CD4-positive, alpha-beta T cell treated with Interleukin-15 for 1 hour (primary cell): ENCODE measurements at regions not wholly inside any gene's neighbourhood (a gene's known extent, or its start where the extent isn't known, plus 50 kb on each side); places are given as distances from the start of the nearest gene placed in this dataset.
"Not testable (repeated sequence)": the region's sequence is repeated elsewhere in the genome, so short reads cannot be mapped to it uniquely, and the experiment has no call there.

Source experiments
- DNase-seq: peaks from one replicate; pipeline ENCODE4 v3.0.0-alpha.2; 2020

DNA sequence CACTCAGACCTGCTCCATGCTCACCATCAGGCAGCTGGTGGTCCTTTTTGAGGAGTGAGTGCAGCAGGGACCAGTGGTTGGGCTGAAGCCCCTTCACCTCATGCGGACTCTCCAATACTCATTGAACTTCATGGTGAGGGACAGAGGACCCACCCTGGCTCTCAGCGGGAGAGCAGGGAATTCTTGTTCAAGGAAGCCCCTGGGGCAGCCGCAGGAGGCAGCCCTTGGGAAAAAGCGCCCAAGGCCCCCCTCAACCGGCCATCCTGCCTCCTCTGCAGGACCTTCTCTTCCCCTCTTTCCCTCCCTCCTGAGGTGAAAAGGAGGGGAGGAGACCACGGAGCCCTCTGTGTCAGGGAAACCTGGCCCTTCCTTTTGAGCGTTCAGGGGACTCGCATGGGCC is 4510.9 kb upstream of the OR11H1 start:
- DNase-seq, result not testable (repeated sequence)

DNA sequence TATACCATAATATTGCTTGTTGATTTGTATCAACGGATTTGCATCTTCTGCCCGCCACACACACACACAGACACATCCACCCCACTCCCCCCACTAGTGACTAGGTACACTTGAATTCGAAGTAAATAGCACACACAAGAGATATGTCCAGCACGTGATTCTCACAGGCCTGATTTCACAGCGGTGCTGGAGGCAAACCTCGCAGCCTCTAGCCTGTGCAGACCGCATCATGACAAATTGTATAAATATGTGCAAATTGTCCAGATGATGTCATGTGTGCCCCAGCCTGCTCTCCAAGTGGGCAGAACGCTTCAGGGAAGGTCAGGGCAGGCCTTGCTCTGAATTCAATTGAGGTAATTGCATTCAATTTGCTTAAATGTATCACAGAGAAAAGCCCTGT is 4507.5 kb upstream of the OR11H1 start:
- DNase-seq, result not testable (repeated sequence)

DNA sequence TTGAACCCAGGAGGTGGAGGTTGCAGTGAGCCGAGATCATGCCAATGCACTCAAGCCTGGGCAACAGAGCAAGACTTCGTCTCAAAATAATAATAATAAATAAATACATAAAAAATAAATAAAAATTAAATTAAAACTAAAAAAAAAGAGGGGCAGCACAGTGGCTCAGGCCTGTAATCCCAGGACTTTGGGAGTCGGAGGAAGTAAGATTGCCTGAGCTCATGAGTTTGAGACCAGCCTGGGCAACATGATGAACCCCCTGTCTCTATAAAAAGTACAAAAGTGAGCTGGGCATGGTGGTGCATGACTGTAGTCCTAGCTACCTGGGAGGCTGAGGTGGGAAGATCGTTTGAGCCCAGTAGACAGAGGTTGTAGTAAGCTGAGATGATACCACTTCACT is 4501.5 kb upstream of the OR11H1 start:
- not testable (repeated sequence) for DNase-seq

DNA sequence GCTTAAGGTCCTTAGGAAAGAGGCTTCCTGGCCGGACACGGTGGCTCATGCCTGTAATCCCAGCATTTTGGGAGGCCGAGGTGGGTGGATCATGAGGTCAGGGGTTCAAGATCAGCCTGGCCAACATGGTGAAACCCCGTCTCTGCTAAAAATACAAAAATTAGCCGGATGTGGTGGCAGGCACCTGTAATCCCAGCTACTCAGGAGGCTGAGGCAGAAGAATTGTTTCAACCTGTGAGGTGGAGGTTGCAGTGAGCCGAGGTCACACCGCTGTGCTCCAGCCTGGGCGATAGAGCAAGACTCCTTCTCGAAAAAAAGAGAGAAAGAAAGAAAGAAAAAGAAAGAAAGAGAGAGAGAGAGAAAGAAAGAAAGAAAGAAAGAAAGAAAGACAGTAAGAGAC is 4500.9 kb upstream of the OR11H1 start:
- DNase-seq, result not testable (repeated sequence)

DNA sequence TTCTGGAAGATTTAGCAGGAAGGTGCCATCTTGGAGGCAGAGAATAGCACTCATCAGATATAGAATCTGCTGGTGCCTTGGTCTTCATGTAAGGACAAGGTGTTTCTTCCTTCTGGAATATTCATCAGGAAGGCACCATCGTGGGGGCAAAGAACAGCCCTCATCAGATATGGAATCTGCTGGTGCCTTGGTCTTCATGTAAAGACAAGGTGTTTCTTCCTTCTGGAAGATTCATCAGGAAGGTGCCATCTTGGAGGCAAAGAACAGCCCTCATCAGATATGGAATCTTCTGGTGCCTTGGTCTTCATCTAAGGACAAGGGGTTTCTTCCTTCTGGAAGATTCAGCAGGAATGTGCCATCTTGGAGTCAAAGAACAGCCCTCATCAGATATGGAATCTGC is 4500.5 kb upstream of the OR11H1 start:
- DNase-seq, result not testable (repeated sequence)

DNA sequence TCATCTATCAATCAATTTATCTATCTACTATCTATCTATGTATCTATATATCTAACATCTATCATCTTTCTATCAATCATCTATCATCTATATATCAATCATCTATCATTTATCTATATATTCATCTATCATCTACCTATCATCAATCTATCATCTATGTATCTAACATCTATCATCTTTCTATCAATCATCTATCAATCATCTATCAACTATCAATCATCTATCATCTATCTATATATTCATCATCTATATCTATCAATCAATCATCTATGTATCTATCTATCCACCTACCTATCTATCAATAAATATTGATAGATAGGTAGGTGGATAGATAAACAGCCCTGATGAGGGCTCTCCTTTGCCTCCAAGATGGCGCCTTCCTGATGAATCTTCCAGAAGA is 4499.8 kb upstream of the OR11H1 start:
- DNase-seq, result not testable (repeated sequence)

DNA sequence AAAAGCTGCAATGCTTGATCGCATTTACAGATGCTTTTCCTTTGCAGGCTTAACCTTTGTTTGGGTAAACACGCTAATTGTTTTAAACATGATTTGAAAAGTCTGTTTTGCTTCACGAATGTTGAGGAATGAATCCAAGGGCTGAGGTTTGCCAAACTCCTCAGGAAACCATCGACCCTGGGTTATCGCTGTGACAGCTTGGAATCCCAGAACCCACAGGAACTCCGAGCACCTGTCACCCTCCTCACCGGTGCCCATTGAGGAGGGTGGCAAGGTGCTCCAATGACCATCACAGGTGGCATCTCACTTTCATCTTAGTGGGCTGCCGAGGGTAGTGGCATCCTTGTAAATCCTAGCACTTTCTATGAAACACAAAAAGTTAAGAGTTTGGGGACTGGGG is 4498.5 kb upstream of the OR11H1 start:
- peak; percentile 29 for DNase-seq

DNA sequence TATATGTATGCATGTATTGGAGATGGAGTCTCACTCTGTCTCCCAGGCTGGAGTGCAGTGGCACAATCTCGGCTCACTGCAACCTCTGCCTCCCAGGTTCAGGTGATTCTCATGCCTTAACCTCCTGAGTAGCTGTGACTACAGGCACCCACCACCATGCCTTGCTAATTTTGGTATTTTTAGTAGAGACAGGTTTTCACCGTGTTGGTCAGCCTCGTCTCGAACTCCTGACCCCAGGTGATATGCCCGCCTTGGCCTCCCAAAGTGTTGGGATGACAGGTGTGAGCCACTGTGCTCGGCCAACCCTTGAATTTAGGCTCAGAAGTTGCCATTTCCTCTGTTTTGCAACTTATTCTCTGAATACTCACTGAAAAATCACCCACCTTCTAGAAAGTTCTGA is 4498.0 kb upstream of the OR11H1 start:
- not testable (repeated sequence) for DNase-seq

DNA sequence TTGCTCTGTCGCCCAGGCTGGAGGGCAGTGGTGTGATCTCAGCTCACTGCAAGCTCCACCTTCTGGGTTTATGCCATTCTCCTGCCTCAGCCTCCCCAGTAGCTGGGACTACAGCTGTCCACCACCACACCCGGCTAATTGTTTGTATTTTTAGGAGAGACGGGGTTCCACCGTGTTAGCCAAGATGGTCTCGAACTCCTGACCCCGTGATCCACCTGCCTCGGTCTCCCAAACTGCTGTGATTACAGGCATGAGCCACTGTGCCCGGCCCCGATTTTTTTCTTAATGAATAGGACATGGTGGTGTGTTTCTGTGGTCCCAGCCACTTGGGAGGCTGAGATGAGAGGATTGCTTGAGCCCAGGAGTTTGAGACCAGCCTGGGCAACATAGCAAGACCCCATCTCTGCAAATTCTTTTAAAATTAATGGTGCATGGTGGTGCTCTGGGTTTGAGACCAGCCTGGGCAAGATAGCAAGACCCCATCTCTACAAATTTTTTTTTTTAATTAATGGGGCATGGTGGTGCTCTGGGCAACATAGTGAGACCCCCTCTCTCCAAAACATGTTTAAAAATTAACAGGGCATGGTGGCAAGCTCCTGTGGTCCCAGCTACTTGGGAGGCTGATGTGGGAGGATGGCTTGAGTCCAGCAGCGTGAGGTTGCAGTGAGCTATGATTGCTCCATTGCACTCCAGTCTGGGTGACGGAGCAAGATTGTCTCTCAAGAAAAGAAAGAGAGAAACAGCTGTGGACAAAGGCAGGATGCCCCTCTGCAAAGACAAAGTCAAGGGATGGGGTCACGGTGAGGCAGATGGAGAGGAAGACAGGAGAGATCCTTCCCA is 4497.2 kb upstream of the OR11H1 start:
- DNase-seq, result peak; percentile 20

DNA sequence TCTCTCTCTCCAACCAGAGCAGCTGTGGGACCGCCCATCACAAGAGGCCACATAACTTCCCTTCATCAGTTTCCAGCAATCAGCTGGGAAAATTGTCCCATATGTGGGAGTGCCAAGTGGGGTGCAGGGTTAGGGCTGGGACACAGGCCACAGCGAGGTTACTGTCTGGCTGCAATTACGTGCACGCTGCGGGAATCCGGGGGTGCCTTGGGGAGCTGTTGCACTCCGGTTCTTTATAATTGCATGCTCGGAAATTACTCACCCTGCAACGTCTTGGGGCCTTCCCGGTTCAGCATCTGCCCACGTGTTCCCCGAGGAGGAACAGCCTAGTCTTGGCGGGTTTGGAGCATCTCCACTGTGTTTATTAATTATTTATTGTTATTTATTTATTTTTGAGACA is 4495.9 kb upstream of the OR11H1 start:
- not testable (repeated sequence) for DNase-seq

DNA sequence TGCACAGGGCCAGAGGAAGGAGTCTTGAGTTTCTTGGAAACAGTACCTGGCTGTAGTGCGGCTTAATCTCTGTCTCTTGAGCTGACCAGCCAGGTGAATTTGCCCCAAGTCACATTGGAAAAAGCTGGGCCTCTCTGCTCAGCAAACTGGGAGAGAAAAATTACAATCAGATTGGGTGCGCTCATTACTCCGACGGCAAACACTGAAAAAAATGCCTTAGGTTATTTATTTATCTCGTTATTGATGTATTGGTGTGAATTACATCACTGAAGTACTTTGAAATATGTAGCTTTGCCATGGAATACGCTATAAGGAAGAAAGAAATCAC is 4493.4 kb upstream of the OR11H1 start:
- not testable (repeated sequence) for DNase-seq

DNA sequence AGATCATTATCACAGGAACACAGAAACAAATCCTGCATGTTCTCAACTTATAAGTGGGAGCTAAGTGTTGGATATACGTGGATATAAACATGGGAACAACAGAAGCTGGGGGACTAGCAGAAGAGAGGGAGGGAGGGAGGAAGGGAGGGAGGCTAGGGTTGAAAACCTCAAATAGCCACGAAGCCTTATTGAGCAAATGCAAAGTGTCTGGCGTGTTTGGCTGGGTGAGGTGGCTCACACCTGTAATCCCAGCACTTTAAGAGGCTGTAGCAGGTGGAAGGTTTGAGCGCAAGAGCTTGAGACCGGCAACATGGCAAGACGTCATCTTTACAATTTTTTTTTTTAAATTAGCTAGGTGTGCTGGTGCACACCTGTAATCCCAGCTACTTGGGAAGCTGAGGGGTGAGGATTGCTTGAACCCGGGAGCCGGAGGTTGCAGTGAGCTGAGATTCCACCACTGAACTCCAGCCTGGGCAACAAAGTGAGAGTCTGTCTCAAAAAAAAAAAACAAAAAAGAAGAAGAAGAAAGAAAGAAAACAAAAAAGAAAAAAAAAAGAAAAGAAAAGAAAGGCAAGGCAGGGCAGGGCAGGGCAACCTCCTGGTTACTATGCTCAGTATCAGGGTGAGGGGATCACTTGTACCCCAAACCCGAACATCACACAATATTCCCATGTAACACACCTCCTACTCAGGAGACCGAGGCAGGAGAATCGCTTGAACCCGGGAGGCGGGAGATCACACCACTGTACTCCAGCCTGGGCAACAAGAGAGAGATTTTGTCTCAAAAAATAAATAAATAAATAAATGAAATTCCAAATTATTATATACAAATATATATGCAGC is 4492.7 kb upstream of the OR11H1 start:
- not testable (repeated sequence) for DNase-seq

DNA sequence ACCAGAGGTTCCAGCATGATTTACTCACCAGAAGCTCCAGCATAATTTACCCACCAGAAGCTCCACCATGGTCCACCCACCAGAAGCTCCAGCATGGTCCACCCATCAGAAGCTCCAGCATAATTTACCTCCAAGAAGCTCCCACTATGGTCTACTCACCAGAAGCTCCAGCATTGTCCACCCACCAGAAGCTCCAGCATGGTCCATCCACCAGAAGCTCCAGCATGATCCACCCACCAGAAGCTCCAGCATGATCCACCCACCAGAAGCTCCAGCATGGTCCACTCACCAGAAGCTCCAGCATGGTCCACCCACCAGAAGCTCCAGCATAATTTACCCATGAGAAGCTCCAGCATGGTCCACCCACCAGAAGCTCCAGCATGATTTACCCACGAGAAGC is 4490.7 kb upstream of the OR11H1 start:
- not testable (repeated sequence) for DNase-seq

DNA sequence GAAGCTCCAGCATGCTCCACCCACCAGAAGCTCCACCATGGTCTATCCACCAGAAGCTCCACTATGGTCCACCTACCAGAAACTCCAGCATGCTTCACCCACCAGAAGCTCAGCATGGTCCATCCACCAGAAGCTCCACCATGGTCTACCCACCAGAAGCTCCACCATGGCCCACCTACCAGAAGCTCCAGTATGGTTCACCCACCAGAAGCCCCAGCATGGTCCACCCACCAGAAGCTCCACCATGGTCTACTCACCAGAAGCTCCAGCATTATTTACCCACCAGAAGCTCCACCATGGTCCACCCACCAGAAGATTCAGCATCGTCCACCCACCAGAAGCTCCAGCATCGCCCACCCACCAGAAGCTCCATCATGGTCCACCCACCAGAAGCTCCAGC is 4490.2 kb upstream of the OR11H1 start:
- DNase-seq, result not testable (repeated sequence)

DNA sequence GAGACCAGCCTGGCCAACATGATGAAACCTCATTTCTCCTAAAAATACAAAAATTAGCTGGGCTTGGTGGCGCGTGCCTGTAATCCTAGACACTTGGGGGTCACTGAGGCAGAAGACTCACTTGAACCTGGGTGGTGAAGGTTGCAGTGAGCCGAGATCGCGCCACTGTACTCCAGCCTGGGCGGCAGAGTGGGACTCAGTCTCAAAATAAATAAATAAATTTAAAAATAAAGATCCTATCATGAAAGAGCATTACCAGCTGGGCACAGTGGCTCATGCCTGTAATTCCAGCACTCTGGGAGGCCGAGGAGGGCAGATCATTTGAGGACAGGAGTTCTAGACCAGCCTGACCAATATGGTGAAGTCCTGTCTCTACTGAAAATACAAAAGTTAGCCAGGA is 4489.2 kb upstream of the OR11H1 start:
- peak; percentile 19 for DNase-seq

DNA sequence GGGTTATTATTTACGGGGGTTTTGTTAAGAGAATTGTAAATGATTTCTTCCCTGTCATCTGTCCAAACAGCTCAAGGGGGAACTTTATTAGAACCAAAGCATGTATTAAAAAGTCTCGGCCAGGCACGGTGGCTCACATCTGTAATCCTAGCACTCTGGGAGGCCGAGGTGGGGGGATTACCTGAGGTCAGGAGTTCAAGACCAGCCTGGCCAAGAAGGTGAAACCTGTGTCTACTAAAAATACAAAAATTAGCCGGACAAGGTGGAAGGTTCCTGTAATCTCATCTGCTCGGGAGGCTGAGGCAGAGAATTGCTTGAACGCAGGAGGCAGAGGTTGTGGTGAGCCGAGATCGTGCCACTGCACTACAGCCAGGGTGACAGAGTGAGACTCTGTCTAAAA is 4486.6 kb upstream of the OR11H1 start:
- DNase-seq, result not testable (repeated sequence)

DNA sequence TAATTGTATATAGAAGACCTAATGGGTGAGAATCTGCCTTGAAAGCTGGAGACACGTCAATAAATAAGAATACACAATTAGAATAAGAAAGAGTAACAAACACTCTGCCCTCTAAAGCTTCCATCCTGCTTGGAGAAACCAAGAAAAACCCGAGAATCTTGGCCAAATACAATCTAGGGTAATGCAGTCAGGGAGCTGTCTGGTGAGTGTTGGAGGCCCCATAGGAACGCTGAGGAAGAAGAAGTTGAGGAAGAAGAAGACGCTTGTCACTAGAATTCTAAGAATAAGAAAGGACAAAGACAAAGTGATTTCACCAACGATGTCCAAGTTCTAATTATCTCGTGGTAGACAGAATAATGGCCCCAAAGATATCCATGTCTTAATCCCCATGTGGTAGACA is 4485.9 kb upstream of the OR11H1 start:
- DNase-seq, result no peak

DNA sequence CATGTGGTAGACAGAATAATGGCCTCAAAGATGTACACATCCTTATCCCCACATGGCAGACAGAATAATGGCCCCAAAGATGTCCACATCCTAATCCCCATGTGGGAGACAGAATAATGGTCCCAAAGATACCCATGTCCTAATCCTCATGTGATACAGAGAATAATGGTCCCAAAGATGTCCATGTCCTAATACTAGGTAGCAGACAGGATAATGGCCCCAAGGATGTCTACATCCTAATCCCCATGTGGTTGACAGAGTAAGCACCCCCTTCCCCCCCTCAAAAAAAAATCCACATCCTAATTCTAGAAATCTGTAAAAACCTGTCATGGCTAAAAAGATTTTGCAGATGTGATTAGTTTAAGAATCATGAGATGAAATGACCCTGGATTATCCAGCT is 4484.7 kb upstream of the OR11H1 start:
- DNase-seq, result not testable (repeated sequence)

DNA sequence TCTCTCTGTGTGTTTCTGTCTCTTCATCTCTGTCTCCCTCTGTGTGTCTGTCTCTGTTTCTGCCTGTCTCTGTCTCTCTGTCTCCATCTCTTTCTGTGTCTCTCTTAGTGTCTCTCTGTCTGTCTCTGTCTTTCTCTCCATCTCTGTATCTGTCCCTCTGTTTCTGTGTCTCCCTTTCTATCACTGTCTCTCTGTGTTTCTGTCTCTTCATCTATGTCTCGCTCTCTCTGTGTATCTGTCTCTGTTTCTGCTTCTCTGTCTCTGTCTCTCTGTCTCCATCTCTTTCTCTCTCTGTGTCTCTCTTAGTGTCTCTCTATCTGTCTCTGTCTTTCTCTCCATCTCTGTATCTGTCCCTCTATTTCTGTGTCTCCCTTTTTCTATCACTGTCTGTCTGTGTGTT is 4479.1 kb upstream of the OR11H1 start:
- DNase-seq, result not testable (repeated sequence)

DNA sequence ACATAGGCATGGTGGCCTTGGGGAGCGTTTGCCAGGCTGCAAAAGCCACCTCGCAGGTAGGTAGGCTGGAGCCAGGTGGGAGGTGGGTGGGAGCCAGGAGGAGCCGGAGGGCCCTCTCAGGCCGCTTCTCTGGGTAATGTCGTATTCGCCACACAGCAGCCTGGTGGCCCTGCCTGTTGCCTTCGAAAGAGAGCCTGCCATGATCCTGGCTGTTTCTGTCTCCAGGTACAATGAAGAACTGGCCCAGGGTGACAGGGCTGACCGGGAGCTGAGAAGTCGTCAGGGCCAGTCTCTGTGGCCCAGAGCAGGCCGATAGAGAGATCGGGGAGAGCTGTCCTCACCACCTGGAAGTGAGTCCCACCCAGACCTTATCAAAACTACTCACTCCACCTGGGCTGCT is 4477.8 kb upstream of the OR11H1 start:
- not testable (repeated sequence) for DNase-seq

DNA sequence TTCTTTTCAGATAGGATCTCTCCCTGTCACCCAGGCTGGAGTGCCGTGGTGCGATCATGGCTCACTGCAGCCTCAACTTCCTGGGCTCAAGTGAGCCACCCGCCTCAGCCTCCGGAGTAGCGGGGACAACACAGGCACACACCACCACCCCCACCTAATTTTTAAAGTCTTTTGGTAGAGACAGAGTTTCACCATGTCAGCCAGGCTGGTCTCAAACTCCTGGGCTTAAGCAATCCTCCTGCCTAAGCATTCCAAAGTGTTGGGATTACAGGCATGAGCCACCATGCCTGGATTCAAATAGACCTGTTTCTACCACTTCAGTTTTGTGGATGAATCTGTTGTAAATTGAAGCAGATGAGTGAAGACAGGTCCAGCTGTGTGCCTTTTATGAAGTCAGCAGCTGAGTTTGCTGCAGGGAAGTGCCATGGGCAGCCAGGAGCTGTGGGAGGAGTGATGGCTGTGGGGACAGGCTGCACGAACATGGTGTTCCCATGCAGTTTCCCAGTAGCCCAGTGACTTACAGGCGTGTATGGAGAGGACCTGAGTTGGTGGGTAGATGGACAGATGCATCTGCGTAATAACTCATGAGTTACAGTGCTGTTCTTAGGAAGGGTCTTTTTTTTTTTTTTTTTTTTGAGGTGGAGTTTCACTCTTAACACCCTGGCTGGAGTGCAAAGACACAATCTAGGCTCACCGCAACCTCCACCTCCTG is 4476.4 kb upstream of the OR11H1 start:
- DNase-seq, result not testable (repeated sequence)

DNA sequence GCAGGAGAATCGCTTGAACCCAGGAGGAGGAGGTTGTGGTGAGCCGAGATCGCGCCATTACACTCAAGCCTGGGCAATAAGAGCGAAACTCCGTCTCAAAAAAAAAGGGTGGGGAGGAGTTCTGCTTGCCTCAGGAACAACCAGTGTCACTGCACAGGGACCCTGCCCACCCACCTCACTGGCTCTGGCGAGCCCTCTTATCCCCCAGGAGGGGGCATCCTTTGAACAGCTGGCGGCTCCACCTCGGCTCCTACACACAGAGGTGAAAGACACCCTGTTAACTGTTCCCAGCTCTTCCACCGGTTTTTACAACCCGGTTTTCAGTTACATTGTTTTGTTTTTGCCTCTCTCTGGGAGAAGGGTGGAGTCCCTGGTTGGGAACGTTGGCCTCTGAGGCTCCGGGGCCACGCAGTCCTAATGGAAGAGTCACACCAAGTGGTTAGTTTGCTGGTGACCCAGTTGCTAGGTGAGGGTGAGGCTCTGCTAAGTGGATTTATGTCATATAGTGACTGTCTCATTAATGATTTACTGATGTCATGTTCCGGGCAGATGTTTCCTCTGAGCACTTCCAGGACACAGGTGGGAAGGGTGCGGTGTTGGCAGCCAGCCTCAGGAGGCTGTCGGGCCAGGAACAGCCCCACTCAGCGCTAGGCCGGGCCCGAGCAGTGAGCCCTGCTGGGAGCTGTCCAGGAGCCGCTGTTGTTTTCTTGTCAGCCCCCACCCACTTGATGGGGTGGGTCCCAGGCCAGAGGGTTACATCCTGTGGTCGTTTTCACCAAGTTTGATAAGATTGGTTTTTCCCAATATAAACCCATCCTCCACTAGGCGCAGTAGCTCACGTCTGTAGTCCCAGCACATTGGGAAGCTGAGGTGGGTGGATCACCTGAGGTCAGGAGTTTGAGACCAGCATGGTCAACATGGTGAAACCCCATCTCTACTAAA is 4474.3 kb upstream of the OR11H1 start:
- DNase-seq, result peak; percentile 19
